Neural progenitor cell (in vitro differentiated cells): ENCODE measurements at regions not wholly inside any gene's neighbourhood (a gene's known extent, or its start where the extent isn't known, plus 50 kb on each side); places are given as distances from the start of the nearest gene placed in this dataset.

Experiments
- DNase-seq: peaks from one replicate; pipeline ENCODE4 v3.0.0-alpha.2; 2016; ENCODE audit warnings: low spot score
- H2AFZ ChIP-seq: fragments of 200-600 bp; sonication (generic); replicated peaks from 2 replicates; pipeline ENCODE4 v1.6.1; 2016; ENCODE audit warnings: antibody characterized with exemption
- H3F3A ChIP-seq: fragments of 200-600 bp; sonication (generic); 2 replicates; pipeline ENCODE4 v1.6.1; 2016; ENCODE audit warnings: antibody characterized with exemption, low read depth
- H3K27ac ChIP-seq: fragments of 200-600 bp; sonication (generic); 2 replicates; pipeline ENCODE4 v1.5.1; 2016; ENCODE audit warnings: mild to moderate bottlenecking
- H3K27me3 ChIP-seq: fragments of 200-600 bp; sonication (generic); 2 replicates; pipeline ENCODE4 v1.6.1; 2016; ENCODE audit warnings: mild to moderate bottlenecking, moderate library complexity
- H3K36me3 ChIP-seq: fragments of 200-600 bp; sonication (generic); 2 replicates; pipeline ENCODE4 v1.5.1; 2016
- H3K4me1 ChIP-seq: fragments of 200-600 bp; sonication (generic); 2 replicates; pipeline ENCODE4 v1.6.1; 2016; ENCODE audit warnings: mixed run types
- H3K4me2 ChIP-seq: fragments of 200-600 bp; sonication (generic); 2 replicates; pipeline ENCODE4 v1.6.1; 2016
- H3K4me3 ChIP-seq: fragments of 200-600 bp; sonication (generic); 2 replicates; pipeline ENCODE4 v1.5.1; 2016
- H3K79me2 ChIP-seq: fragments of 200-600 bp; sonication (generic); 2 replicates; pipeline ENCODE4 v1.6.1; 2016; ENCODE audit warnings: low read depth
- H3K9ac ChIP-seq: fragments of 200-600 bp; sonication (generic); 2 replicates; pipeline ENCODE4 v1.6.1; 2016
- H3K9me3 ChIP-seq: fragments of 200-600 bp; sonication (generic); 2 replicates; pipeline ENCODE4 v1.5.1; 2016; ENCODE audit warnings: low read depth
- H4K20me1 ChIP-seq: fragments of 200-600 bp; sonication (generic); 2 replicates; pipeline ENCODE4 v1.6.1; 2016; ENCODE audit warnings: low read depth
- H3K27ac Mint-ChIP-seq: 3 replicates; pipeline ENCODE4 v1.8.0; 2021; ENCODE audit warnings: mixed read lengths
- H3K27me3 Mint-ChIP-seq: 2 replicates; pipeline ENCODE4 v1.8.0; 2022; ENCODE audit warnings: low read depth, mild to moderate bottlenecking, inconsistent platforms, moderate library complexity, mixed read lengths; ENCODE audit not compliant: insufficient read depth
- H3K36me3 Mint-ChIP-seq: 3 replicates; pipeline ENCODE4 v1.8.0; 2021; ENCODE audit warnings: mixed read lengths
- H3K4me1 Mint-ChIP-seq: 3 replicates; pipeline ENCODE4 v1.8.0; 2021; ENCODE audit warnings: mixed read lengths
- H3K4me3 Mint-ChIP-seq: 3 replicates; pipeline ENCODE4 v1.8.0; 2021; ENCODE audit warnings: mild to moderate bottlenecking, moderate library complexity, mixed read lengths
- H3K9me3 Mint-ChIP-seq: 3 replicates; pipeline ENCODE4 v1.8.0; 2020; ENCODE audit warnings: mixed read lengths
- CTCF ChIP-seq: fragments of 200-600 bp; sonication (generic); IDR thresholded peaks from 2 replicates; pipeline ENCODE4 v1.5.1; 2017; ENCODE audit warnings: antibody characterized with exemption, mild to moderate bottlenecking
- EZH2 ChIP-seq: fragments of 200-600 bp; sonication (generic); IDR thresholded peaks from 2 replicates; pipeline ENCODE4 v1.6.1; 2017; ENCODE audit warnings: antibody characterized with exemption, mild to moderate bottlenecking, moderate library complexity
- EZH2phosphoT487 ChIP-seq: fragments of 200-600 bp; sonication (generic); IDR thresholded peaks from 2 replicates; pipeline ENCODE4 v1.6.1; 2017; ENCODE audit warnings: antibody characterized with exemption

GRCh38 chr11:15655552-15655951 is 540.8 kb downstream of the INSC start:
- no peaks in the 10 kb centered on the region for H4K20me1 ChIP-seq
- no peak overlapping the region for H3K27ac Mint-ChIP-seq
- H3K4me1 Mint-ChIP-seq = peaks cover 32% of the 10 kb centered on the region
- peaks cover 4% of the 10 kb centered on the region for H3K27me3 Mint-ChIP-seq
- no peak overlapping the region for H3K4me3 ChIP-seq
- TF ChIP-seq EZH2phosphoT487 = no peak
- TF ChIP-seq EZH2 = no peak
- TF ChIP-seq CTCF = no peak
- H3F3A ChIP-seq = peaks cover 9% of the 10 kb centered on the region
- no peaks in the 10 kb centered on the region for H3K27me3 ChIP-seq
- no peaks in the 10 kb centered on the region for H3K36me3 Mint-ChIP-seq
- no peak overlapping the region for H3K27ac ChIP-seq
- H3K9ac ChIP-seq = no peak overlapping the region
- no peak overlapping the region for H2AFZ ChIP-seq
- H3K4me2 ChIP-seq = no peak overlapping the region
- H3K36me3 ChIP-seq = no peaks in the 10 kb centered on the region
- H3K4me1 ChIP-seq = peaks cover 21% of the 10 kb centered on the region
- no peaks in the 10 kb centered on the region for H3K9me3 ChIP-seq
- H3K79me2 ChIP-seq = no peaks in the 10 kb centered on the region
- H3K4me3 Mint-ChIP-seq = no peak overlapping the region
- no peaks in the 10 kb centered on the region for H3K9me3 Mint-ChIP-seq
- DNase-seq = no peak

- H3K27me3 ChIP-seq = no peaks in the 10 kb centered on the region
- H3K4me2 ChIP-seq = no peak overlapping the region
- H3K27ac ChIP-seq = no peak overlapping the region
- Mint-ChIP-seq H3K27me3 (peaks cover 8% of the 10 kb centered on the region), H3K27ac (no peak overlapping the region), H3K9me3 (peaks cover 4% of the 10 kb centered on the region), H3K4me1 (peaks cover 23% of the 10 kb centered on the region), H3K4me3 (no peak overlapping the region), H3K36me3 (no peaks in the 10 kb centered on the region)
- H2AFZ ChIP-seq = no peak overlapping the region
- H3K4me3 ChIP-seq = no peak overlapping the region
- TF ChIP-seq EZH2 (no peak), EZH2phosphoT487 (no peak), CTCF (no peak)
- no peak overlapping the region for H3K9ac ChIP-seq
- H3K9me3 ChIP-seq = no peaks in the 10 kb centered on the region
- H4K20me1 ChIP-seq = no peaks in the 10 kb centered on the region
- DNase-seq = no peak
- H3F3A ChIP-seq = no peaks in the 10 kb centered on the region
- H3K79me2 ChIP-seq = no peaks in the 10 kb centered on the region
- peaks cover 9% of the 10 kb centered on the region for H3K4me1 ChIP-seq
- H3K36me3 ChIP-seq = no peaks in the 10 kb centered on the region
These were observed 542.5 kb downstream of the INSC start for GRCh38 chr11:15657264-15657663.

GRCh38 chr11:15660496-15660895 is 545.8 kb downstream of the INSC start:
- Mint-ChIP-seq H3K4me3 (no peak overlapping the region), H3K36me3 (no peaks in the 10 kb centered on the region), H3K9me3 (peaks cover 4% of the 10 kb centered on the region), H3K4me1 (peaks cover 37% of the 10 kb centered on the region), H3K27me3 (peaks cover 9% of the 10 kb centered on the region), H3K27ac (peak overlapping the region; percentile 22)
- TF ChIP-seq CTCF = no peak
- no peaks in the 10 kb centered on the region for H3K9me3 ChIP-seq
- no peak overlapping the region for H3K9ac ChIP-seq
- no peak overlapping the region for H2AFZ ChIP-seq
- peaks cover 24% of the 10 kb centered on the region for H3K4me1 ChIP-seq
- no peaks in the 10 kb centered on the region for H3K79me2 ChIP-seq
- no peaks in the 10 kb centered on the region for H4K20me1 ChIP-seq
- no peak overlapping the region for H3K4me3 ChIP-seq
- no peaks in the 10 kb centered on the region for H3K27me3 ChIP-seq
- no peaks in the 10 kb centered on the region for H3K36me3 ChIP-seq
- H3F3A ChIP-seq = peaks cover 19% of the 10 kb centered on the region
- H3K4me2 ChIP-seq = no peak overlapping the region
- H3K27ac ChIP-seq = no peak overlapping the region
- DNase-seq = no peak

GRCh38 chr11:15662285-15662684 is 547.6 kb downstream of the INSC start:
- peaks cover 38% of the 10 kb centered on the region for H3K4me1 Mint-ChIP-seq
- peak overlapping the region; percentile 51 for H3K27ac Mint-ChIP-seq
- Histone ChIP-seq H3K9ac (no peak overlapping the region), H3F3A (peaks cover 19% of the 10 kb centered on the region), H3K36me3 (no peaks in the 10 kb centered on the region), H3K27ac (no peak overlapping the region), H3K27me3 (no peaks in the 10 kb centered on the region), H3K9me3 (no peaks in the 10 kb centered on the region), H4K20me1 (no peaks in the 10 kb centered on the region), H3K4me3 (no peak overlapping the region), H3K79me2 (no peaks in the 10 kb centered on the region), H2AFZ (no peak overlapping the region), H3K4me1 (peaks cover 24% of the 10 kb centered on the region), H3K4me2 (peak overlapping the region; percentile 57)
- no peak for DNase-seq
- no peaks in the 10 kb centered on the region for H3K36me3 Mint-ChIP-seq
- H3K9me3 Mint-ChIP-seq = peaks cover 10% of the 10 kb centered on the region
- TF ChIP-seq EZH2 (no peak), CTCF (no peak), EZH2phosphoT487 (no peak)
- peaks cover 12% of the 10 kb centered on the region for H3K27me3 Mint-ChIP-seq
- H3K4me3 Mint-ChIP-seq = no peak overlapping the region
